DMS 273 treated with DMSO at 0.1 percent for 48 hours (cell line): ENCODE measurements at regions not wholly inside any gene's neighbourhood (a gene's known extent, or its start where the extent isn't known, plus 50 kb on each side); places are given as distances from the start of the nearest gene placed in this dataset.

Experiments
- DNase-seq: peaks from one replicate; lab custom pipeline; 2025; lab: John Stamatoyannopoulos, UW

DNA sequence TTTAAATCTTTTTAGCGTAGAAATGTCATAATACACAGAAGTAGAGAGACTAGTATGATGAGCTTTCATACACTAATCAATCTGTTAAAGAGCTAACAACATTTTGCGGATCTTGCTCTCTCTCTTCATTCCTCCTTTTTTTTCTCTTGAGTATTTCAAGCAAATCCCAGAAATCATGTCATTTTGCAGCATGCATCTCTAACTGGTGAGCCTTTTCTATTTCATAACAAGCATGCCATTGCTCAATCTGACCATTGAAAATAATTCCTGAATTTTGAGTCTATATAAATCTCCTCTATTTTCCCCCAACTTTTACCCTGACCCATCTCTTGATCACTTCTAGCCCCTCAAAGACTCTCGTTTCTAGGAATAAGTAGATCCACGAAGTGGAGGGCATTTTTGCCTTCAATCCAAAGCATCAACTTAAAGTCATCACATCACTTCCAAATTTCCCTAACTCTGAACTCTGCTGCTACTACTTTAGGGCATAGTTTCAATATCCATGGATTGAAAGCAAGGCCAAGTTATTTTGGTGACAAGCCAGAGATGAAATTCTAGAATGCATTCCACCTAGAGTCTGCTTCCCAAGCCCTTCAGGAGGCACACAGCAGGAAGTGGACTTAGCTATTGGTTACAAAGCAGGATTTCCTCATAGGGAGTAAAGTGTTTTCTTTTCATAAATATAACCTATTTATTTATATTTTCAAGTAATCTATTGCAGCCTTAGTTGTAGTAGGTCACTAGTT lies 253.5 kb upstream of the ZPLD1 start:
- no peak for DNase-seq

DNA sequence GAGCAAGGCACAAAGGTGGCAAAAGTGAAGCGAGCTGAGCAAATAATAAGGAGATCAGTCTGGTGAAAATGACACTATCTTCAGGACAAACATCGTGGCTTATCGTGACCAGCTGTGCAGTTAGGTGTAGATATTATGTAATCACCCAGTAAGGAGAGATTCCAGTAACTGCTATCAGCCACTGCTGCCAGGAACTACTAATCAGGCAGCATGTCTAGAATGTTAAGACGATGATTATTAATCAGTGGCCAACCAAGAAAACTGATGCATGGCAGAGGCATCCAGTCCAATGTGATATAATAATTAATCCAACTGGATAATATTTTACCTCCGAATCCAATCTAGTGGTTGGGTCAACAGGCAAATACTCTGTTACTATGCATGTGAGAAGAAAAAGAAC lies 252.7 kb upstream of the ZPLD1 start:
- DNase-seq: no peak

DNA sequence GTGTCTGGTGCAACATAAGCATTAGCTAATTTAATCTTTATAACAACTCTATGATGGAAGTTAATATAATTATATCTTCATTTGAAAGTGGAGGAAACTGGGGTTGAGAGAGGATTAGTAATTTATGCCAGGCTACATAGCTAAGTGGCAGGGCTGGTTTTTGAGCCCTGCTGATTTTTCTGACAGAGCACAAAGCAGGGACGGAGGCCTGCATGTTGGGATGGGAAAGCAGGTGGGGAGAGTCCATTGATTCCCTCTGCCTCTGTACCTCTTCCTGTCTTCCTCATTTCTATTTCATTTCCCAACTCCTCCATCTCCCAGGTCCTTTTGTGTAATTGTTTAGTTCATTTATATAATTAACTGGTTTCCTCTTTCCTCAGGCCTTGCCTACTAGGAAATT lies 251.6 kb upstream of the ZPLD1 start:
- DNase-seq: no peak

DNA sequence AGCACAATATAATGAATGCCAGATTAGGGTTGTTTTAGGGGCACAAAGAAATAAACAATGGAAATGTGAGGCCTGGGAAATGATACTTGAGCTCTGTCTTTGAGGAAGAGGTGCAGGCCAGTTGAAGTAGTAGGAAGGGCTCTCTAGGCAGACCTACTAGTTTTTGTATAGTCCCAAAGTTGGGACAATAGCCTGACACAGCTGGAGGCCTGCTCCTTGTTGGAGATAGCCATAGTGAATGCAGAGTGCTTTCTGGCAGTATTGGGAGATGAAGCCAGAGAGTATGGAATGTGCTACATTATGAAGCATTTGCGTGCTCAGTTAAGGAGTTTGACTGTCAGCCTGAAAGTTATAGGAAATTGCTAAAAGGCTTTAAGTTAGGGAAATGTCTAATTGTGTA lies 251.2 kb upstream of the ZPLD1 start:
- DNase-seq: no peak

DNA sequence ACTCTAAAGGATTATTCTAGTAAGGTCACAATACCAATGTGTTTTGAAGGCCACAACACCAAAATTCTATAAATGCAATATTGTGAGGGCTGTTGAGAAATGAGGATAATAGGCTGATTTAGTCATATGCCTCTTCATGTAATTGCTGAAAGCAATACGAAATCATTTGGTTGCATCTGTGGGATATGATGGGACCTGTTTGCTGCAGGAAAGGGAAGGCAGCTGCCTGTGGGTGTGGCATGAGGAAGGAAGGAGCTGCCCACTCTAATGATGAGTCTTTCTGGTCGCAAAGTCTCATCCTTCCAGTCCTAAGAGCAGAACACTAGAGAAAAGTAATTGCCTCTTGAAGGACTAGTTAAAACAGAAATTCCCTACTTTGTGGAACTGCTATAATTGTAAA lies 245.3 kb upstream of the ZPLD1 start:
- DNase-seq: no peak

DNA sequence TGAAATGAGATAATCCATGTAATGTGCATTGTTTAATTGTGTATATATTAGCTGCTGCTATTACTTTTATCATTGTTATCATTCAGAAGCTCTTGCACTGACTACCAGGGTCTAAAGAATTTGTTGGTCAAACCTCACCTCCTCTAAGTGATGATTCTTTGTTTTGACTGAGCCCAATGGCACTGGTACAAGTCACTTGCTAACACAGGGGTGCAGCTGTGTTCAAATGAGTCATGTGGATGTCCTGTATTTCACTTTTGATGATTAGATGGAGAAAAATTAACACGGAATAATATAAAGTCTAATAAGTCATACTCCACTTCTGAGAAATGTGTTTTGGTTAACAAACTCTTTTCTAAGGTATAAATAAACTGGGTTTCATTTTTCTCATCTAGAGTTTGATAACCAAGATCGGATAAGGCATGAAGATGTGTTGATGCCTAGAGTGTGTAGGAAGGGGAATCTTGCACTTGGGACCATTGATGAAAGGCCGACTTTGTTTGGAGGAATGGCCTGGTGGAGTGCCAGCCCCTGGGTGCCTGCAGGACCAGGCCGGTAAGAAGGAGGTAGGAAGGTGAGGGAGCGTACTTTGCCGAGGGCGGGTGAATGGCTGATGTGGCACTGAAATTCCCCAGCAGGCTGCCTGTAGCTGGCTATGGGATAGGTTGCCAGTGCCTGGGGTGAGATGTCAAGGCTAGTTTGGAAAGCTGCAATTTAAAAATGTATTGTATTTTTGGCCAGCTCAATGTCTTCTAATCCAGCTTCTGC lies 244.7 kb upstream of the ZPLD1 start:
- DNase-seq: no peak

DNA sequence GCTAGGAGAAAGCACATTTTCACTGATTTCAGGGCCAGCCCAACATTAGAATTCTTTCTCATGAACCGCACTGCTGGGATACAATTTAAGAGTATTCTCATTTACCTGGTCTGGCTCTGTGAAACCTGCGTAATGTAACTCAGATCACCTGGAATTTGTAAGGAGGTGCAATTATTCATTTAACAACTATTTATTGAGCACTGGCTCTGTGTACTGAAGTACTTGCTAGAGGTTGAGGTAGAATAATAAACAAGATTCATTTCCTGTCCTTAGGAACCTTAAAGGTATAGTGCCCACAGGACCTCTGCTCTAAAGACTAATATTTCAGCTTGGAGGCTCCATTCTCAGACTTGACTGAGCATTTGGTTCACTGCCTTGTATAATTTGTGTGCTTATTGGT lies 242.2 kb upstream of the ZPLD1 start:
- no peak for DNase-seq

DNA sequence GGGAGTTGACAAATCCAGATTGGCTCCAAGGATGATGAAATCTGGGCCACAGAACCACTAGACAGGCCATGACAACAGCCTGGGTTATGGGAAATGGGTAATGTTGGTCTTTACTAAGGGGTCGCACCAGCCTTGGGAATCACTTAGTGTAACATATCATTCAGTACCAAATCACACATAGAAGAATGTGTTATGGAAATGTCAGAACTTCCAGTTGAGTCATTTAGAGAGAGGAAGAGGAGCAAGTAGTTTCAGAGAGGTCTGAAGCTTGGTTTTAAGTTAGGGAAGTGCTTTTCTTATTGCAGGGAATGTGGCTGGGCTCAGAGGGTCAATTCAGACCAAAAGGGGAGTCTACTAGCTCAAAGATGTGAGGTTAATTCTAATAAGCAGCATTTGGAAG lies 241.6 kb upstream of the ZPLD1 start:
- no peak for DNase-seq

DNA sequence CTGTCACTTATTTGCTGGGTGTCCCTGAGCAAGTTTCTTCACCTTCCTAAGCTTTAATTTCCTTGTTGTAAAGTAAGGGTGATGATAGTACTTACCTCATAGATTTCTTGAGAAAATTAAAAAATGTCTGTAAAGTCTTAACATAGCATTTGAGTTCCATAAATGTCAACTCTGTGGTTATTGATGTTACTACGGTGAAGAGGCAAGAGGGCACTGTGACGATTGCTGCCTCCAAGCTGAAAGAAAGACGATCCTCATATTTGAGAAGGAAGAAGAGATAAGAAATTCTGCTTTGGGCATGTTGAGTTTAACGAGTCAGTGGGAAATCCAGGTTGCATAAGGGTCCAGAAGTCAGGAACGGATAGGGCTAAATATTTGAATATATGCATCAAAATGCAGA lies 240.8 kb upstream of the ZPLD1 start:
- no peak for DNase-seq

DNA sequence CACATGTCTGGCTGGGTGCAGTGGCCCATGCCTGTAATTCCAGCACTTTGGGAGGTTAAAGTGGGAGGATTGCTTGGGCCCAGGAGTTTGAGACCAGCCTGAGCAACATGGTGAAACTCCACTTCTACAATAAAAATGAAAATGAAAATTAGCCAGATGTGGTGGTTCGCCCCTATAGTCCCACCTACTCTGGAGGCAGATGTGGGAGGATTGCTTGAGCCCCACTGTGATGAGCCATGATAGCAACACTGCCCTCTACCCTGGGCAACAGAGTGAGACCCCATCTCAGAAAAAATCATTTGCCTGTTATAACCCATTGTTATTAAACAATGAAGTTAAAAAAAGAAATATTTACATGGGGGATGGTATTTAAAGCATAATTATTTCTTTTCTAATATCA lies 240.1 kb upstream of the ZPLD1 start:
- DNase-seq: no peak

DNA sequence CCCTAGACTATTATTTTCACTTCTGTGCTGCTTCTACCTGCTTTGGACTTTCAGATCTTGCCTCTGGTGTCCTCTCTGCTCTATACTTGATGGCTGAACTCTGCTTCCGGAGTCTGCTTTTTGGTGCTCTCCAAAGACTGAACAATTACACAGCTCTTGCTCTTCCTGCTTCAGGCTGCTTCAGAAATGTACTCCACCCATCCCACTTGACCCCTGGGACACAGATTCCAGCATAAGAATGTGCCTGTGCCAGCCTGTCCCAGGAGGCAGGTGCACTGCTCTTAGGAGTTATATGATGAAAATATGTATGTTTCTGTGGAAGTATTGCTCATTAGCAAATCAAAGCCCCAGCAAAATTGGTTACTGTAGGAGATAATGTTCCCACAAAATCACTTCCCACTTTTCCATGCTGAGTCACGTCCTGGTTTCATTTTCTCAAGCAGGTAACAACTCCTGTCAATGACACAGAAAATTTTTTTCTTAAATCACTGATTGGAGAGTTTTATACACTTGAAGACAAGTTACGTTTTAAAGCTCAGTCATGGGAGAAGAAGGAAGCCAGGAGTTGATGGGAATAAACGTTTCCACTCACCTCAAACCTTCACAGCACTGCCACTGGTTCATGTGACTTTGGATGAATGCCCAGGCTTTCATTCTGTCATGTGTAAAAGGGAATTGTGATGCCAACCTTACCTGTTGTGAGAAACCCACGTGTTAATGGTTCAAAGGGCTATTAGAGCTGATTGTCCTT lies 239.4 kb upstream of the ZPLD1 start:
- no peak for DNase-seq

DNA sequence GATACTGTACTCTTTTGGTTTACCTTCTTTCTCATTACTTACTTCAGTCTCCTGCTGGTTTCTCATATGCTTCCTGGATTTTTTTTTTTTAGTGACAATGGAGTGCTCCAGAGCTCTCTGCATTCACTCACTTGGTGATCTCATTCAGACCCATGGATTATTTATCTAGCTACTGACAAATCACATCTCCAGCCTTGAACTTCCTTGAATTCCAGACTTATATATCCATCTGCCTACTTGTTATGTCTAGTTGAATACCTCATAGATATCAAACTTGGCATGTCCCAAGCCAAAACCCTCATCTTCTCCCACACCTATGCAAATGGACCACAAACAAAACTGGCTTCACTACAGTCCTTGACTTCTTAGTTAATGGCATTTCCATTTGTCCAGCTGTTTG lies 234.7 kb upstream of the ZPLD1 start:
- no peak for DNase-seq

DNA sequence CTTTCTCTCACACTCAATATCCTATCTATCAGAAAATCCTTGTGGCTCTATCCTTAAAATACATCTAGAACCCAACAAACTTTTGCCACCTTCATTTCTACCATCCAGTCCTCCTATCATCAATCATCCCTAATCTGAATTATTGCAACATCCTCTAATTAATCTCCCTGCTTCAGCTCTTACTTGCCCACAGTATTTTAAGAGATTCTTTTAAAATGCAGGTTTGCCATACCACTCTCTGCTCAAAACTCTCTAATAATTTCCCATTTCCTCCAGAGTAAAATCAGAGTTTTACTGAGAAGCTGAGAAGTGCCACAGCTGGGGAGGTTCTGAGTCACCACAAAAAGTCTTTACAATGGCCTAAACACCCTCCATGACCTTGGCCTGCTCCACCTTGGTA lies 234.3 kb upstream of the ZPLD1 start:
- DNase-seq: no peak

DNA sequence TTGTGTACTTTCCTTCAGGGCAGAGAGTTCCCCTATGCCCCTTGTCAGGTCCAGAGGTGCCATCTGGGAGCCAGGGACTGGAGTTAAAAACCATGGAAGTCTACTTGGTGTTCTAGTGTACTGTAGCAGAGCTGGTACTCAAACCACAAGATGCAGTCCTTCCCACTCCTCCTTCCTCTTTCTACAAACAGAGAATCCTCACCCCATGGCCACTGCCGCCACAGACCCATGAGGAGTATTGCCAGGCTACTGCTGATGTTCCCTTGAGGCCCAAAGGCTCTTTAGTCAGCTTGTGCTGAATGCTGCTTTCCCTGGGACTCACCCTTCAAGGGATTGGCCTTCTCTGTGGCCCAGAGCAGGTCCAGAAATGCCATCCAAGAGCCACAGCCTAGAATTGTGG lies 229.2 kb upstream of the ZPLD1 start:
- DNase-seq: no peak

DNA sequence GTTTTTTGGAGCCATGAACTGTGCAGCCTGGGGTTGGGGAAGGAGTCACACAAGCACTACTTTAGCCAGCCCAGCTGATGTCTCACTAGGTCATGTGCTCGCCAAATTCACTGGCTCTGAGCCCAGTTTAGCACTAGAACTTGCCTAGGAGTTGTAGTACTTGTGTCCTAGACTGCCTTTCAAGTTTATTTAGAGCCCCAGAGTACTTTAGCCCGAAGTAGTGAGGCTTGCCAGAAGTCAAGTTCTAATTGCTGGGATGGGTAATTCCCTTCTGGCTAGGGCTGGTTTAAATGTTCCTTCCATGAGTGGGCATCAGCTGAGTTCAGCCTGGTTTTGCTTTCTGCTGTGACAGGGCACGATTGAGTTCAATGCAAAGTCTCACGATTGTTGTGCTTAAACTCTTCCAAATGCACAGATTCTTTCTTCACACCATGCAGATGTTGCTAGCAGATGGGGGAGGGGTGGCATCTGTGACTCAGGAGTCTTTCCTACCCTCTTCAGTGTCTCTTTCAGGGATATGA lies 228.2 kb upstream of the ZPLD1 start:
- DNase-seq: no peak

DNA sequence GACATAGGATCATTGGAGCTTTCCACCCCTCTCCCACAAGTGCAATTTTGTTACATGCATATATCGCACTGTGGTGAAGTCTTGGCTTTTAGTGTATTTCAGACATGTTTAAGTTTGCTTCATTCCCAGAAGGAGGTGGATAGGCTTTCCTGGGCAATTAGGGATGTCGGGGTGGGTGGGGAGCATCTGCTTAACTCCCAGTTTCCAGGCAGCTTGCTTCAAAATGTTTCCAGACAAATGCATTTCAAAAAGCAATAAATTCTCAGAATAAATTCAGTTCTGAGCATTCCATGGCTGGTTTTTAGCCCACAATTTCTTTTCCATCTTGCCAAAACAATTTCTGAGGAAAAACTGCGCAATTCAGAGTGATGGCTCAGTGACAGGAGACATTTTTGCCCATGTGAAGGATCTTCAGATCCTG lies 227.7 kb upstream of the ZPLD1 start:
- no peak for DNase-seq

DNA sequence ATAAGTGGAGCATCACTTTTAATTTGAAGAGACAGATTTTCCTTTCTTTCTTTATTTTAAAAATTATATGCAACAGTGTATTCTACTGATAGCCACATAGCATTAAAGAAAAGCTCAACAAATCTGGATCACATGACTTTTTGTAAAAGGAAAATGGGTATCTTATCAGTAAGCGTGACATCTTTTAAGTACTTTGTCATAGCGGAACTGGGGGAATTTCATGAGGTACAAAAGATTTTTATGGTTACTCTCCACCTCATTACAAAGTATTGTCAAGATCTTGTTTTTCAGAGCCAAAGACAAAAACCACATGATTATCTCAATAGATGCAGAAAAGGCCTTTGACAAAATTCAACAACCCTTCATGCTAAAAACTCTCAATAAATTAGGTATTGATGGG lies 219.6 kb upstream of the ZPLD1 start:
- no peak for DNase-seq

DNA sequence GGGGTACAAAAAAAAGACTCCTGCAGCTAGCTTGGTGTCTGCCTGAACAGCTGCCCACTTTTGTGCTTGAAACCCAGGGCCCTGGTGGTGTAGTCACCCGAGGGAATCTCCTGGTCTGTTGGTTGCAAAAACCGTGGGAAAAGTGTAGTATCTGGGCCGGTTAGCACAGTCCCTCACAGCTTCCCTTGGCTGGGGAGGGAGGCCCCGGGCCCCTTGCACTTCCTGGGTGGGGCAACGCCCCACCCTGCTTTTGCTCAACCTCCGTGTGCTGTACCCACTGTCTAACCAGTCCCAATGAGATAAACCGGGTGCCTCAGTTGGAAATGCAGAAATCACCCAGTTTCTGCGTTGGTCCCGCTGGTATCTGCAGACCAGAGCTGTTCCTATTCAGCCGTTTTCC lies 211.7 kb upstream of the ZPLD1 start:
- DNase-seq: no peak

DNA sequence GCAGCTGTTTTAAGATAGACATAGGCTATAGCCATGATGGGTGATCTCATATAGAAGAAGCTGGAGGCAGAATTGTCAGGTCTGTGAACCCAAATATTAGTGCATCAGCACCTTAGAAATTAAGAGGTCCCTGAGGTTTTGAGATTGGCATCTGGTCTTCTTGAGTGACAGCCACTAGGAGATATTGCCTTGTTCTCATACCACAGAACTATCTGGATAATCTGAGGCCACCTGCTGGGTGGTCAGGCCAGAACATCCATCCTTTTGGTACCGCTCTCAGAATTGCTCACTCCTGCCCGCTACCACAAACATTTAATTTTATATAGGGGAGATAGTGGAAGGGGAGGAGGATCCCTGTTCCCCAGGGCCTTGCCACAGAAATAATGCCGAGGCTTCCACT lies 210.6 kb upstream of the ZPLD1 start:
- DNase-seq: no peak

DNA sequence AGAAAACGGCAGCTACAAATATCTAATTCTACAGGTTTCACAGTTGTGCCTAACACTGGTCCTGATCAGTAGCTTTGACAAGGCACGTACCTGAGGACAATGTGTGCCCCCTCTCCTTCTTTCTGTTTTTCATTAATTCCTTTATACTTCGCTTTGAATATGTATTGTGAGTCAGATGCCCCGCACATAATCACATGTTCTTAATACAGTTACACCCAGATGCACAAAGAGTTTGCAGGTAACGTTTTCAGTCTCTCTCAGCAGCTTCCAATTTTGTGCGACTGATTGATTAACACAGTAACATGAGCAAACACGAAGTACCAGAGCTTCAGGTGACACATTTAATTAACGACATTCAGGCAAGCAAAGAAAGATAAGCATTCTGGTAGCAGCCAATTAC lies 209.8 kb upstream of the ZPLD1 start:
- DNase-seq: no peak

DNA sequence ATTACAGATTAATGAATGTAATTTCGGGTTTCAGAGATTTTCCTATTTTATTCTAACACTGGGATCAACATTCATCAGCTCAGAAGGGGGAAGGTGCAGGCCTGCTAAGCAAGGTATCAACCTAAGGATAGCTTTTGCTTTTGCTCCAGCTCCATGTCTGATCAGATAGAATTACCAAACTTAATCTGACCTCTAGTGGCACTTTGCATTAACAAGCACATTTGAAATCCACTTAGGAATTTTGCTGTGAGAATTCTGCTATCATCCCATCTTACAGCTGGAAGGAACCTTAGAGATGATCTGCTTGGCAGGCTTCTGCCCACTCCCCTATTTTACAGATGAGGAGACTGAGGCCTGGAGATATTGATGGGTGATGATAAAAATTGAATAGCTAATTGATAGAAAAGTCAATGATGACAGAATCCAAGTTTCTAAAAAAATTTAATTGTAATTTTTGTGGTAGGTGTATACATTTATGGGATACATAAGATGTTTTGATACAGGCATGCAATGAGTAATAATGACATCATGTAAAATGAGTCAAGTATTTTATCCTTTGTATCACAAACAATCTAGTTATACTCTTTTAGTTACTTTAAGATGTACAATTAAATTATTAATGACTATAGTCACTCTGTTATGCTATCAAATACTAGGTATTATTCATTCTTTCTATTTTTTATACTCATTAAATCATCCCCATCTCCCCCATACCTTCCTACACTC lies 209.2 kb upstream of the ZPLD1 start:
- peak; percentile 16 for DNase-seq

DNA sequence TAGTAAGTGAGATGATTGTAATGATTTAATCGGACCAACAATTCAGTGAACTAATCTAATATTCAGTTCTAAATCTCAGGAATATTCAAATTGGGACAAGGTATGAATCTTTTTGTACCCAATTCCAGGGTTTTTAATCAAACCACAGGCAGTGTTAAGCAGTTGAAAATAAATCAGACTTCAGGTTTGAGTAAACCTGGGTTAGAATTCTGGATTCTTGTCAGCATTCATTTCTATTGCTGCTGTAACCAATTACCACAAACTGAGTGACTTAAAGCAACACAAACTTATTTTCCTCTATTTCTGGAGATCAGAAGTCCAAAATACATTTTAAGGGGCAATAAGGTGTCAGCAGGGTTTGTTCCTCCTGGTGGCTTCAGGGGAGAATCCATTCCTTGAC lies 208.4 kb upstream of the ZPLD1 start:
- DNase-seq: no peak
